Activated CD4-positive, alpha-beta T cell treated with anti-CD3 and anti-CD28 coated beads for 48 hours (primary cell): ENCODE measurements at regions not wholly inside any gene's neighbourhood (a gene's known extent, or its start where the extent isn't known, plus 50 kb on each side); places are given as distances from the start of the nearest gene placed in this dataset.

Experiments used
- DNase-seq: peaks from one replicate; pipeline ENCODE4 v3.0.0-alpha.2; 2020

- DNase-seq = no peak
These were observed 924.4 kb upstream of the TENM4 start for GRCh38 chr11:80365076-80365725.

- no peak for DNase-seq
These were observed 921.9 kb upstream of the TENM4 start for GRCh38 chr11:80362563-80363340.

DNA sequence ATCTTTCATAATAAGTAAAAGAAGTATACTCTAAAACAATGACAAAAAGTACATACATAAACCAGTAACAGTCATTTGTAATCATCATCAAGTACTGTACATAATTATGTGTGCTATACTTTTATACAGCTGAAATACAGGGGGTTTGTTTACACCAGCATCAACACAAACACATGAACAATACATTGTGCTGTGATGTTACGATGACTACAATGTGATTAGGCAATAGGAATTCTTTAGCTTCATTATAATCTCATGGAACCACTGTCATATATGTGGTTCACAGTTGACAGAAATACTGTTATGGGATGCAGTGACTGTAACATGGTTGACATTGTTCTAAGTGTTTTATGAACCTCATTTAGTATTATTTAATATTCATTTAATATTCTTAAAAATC lies 914.4 kb upstream of the TENM4 start:
- DNase-seq = no peak

DNA sequence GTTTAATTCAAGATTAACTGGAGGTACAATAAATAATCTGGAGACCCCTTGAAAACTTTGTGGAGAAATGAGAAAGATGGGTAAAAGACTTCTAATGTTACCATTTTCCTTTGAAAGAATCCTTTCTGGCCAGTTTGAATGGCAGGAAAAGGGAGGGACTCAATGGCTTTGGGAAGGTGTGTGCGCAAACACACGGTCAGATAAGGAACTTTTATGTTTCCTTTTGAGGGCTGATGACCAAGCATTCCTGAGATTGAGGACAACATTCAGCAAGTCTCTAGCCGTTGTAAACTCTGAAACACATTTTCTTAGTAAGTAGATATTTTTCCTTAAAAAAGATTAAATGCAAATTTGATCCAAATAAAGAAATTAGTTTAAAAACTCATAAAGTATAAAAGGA lies 909.7 kb upstream of the TENM4 start:
- DNase-seq = no peak

DNA sequence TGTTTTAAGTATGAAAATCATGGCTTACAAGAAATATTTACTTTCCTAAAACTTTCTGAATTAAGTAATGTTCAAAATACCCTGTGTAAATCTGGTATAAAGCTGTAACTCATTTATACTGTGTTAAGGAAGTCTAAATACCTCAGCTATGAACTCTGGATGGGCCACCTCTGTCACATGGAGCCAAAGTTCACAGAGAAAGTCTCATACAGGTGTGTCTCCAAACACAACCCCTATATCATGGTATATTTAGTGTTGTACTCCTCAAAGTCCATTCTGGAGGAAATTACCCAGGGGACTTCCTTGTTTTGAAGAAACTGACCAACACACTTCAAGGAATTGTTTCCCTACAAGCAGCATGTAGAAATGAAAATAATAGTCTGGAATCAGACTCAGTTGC lies 909.2 kb upstream of the TENM4 start:
- DNase-seq = no peak

DNA sequence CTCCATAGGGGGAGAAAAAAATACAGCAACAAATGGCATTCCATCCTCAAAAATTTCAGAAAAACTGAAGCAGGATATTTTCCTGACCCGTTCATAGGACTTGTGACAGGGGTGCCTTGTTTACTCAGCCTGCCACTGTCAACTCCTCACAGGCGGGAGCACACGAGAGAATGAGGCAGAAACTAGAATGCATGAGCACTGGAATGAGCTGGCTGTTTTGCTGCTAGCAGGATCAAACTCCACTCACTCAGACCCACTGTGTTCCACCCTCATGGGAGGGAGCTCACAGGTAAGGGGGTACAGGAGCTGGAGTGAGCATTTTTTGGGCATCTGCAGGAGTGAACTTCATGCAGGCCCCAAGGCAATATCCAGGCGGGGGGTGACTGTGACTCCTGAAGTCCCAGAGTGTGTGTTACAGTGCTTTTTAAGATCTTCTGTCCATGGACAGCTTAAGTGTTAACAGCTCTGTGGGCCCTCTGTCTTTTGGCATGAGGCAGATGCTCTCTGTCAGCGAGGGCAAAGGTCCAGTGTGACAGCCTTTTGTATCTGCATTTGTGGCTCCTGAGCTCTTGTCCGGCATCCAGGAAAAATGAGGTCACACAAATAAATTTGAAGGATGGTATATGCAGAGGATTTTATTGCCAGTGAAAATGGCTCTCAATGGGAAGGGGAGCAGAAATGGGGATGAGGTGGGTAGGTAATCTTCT lies 905.7 kb upstream of the TENM4 start:
- no peak for DNase-seq

DNA sequence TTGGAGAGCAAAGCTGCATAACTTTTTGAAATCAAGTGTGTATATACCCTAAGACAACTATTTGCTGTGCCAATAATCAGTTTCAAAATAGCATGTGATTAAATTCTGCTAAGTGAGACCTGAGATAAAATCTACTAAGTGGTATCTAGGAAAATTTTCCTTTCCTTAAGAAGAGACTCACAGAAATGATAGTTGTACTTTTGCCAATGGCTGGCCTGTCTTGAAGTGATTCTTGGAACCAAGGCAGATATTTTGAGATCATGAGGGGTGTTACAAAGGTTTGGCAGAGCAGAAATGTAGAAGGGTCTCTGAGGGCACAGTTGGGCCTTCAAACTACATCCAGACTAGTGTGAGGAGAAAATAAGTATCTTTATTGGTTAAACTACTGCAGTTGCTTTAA lies 902.6 kb upstream of the TENM4 start:
- DNase-seq = no peak

DNA sequence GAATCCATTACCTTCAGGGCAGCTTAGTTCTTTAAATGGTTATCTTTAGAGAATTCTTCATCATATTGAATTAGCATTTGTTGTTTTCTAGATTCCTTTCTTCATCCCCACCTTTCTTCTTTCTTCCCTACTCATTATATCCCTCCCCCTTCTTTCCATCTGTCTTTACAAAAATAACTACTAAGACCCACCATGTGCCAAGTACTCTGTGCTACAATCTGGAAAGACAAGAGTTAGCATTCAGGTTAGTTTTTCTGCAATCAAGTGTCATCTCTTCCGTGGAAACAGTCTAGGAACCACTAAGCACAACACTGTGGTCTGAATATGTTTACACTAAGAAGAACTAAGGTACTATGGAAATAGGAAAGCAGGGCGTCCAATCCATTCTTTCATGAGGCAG lies 897.4 kb upstream of the TENM4 start:
- DNase-seq = no peak

GRCh38 chr11:80331694-80332093 lies 890.9 kb upstream of the TENM4 start:
- no peak for DNase-seq

DNA sequence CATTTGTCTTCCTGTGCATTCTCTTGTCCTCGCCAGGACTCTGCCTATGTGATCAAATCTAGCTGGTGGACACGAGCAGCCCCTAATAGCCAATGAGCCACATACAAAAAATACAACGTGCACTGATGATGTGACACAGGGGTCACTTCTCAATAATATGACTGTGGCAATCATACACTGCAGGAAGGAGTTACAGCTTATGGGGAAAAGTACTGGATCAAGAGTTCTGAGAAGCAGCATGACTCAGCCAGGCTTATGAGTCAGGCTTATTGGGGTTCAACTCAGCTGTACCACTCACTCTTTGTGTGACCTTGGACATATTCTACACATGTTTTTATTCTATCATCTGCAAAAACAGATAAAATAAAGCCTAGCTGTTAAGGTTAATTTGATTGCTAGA lies 889.4 kb upstream of the TENM4 start:
- no peak for DNase-seq

- DNase-seq = no peak
These were observed 887.9 kb upstream of the TENM4 start for GRCh38 chr11:80328774-80329173.

DNA sequence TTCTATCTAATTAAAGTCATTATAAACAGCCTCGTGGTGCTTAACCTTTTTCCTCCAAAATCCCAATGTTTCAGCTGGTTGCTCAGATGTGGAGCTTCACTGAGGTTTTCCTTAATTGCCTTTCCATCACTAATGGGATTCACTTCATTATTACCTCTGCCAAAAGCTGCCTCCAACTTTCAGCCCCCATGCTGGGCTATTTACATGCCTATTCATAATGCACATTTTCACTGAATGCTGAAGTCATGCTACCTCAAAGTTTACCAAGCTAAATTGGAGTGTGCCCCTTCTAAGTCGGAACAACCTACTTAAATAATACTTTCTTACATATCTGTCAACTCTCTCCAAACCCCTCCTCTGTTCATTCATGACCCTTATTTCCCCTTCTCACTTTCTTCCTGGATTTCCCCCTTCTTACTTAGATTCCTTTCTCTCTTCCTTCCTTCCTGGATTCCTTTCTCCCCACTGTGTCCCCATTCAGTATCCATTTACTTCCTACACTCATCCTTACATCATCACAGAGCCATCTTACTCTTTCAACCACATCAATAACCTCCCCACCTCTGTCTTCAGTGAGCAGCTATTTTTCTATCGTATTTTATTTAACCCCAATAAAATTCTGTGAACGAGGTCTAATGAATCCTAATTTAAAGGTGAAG lies 887.3 kb upstream of the TENM4 start:
- no peak for DNase-seq

DNA sequence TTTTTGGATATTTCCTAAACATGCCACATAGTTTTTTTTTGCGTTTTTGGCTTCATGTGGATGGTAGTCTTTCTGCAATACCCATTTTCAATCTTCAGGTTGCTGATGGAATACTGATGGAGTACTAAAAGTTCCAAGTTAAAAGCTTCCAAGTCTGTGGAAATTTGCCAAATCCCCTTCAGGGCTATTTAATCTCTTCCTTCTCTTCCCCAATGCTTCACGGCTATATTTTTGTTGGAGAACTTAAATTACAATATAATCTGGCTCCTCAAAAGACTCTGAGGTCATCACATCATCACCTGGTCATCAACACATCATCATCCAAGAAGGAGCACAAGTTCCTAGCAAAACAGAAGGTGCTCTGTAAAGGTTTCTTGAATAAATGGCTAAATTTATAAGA lies 881.0 kb upstream of the TENM4 start:
- DNase-seq = no peak

- DNase-seq = no peak
These were observed 879.9 kb upstream of the TENM4 start for GRCh38 chr11:80320765-80321164.

DNA sequence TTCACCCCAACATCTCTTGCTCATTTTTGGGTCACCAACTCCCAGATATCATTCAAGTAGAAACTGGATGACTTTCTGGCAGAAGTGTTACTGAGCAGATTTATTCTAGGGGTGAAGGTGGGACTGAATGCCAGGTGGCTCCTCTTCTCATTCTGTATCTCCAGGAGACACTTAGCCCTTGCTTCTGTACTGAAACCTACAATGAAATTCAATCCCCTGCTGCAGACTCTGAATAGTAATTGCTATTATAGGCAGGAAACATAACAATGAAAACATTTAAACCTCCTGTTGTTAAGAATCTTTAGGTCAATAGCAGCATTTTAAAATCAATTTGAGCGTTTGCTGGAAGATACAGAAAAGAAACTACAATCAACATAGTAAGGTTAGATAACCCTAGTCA lies 879.4 kb upstream of the TENM4 start:
- no peak for DNase-seq

DNA sequence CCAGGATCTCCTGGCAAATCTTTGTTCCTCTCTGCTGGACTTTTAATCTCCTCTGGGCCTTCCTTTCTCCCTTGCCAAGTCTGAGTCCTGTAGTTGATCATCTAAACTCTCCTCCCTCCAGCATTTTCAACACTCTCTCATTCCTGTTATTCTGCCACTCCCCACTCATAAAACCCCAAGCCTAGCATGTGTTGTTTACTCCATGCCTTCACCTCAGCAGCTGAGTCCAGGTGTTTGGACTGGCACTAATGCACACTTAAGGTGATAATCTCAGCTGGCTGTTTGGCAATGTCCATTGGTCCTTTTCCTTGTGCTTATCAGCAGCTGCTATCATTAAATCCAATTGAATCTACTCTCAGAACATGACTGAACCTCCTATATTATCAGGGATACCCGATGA lies 876.8 kb upstream of the TENM4 start:
- no peak for DNase-seq

- no peak for DNase-seq
These were observed 874.4 kb upstream of the TENM4 start for GRCh38 chr11:80315200-80315599.

- no peak for DNase-seq
These were observed 868.5 kb upstream of the TENM4 start for GRCh38 chr11:80309301-80309700.

DNA sequence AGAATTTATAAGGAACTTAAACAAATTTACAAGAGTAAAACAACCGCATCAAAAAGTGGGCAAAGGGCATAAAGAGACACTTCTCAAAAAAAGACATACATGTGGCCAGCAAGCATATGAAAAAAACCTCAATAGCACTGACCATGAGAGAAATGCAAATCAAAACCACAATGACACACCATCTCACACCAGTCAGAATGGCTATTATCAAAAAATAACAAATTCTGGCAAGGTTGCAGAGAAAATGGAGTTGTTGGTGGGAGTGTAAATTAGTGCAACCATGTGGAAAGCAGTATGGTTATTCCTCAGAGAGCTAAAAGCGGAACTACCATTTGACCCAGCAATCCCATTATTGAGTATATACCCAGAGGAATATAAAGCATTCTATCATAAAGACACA lies 866.8 kb upstream of the TENM4 start:
- DNase-seq = no peak

GRCh38 chr11:80297858-80298632 lies 857.2 kb upstream of the TENM4 start:
- no peak for DNase-seq

DNA sequence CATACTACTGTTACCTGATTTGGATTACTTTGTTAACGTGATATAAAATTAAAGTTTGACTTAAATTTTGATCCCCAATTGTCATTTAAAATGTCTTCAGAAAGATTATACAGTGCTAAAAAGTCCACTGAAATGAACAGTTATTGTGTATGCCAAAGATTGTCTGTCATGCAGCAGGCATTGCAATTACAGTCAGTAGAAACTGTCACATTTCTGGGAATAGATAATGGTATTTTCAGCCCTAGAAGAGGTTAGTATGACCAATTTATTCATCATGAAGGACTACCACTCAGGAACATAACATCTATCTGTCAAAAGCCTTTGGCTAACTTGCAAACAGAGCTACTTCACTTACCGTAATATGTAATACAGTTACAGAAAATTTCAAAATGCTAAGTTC lies 852.5 kb upstream of the TENM4 start:
- DNase-seq = no peak

- DNase-seq = no peak
These were observed 844.3 kb upstream of the TENM4 start for GRCh38 chr11:80284946-80285785.
